Left lung (tissue), 4 donors: ENCODE measurements at regions not wholly inside any gene's neighbourhood (a gene's known extent, or its start where the extent isn't known, plus 50 kb on each side); places are given as distances from the start of the nearest gene placed in this dataset.

Experiments used
- ATAC-seq: fragments of 200-7000 bp; cut with Tn5 transposase; one replicate; pipeline ENCODE4 v1.9.1; 2020; ENCODE audit warnings: moderate library complexity
- DNase-seq, 4 donors: peaks; one replicate each; pipeline ENCODE4 v3.0.0-alpha.2; 2013 to 2020
- H3K27ac ChIP-seq, 2 donors: fragments of 200-600 bp; sonication (generic) in 1 of 2; one replicate each; pipeline versions ENCODE4 v1.5.0 to v1.8.0; 2020 to 2021
- H3K27me3 ChIP-seq, 2 donors: fragments of 200-600 bp; sonication (generic) in 1 of 2; one replicate each; pipeline versions ENCODE4 v1.5.0 to v1.8.0; 2020 to 2021
- H3K36me3 ChIP-seq, 2 donors: fragments of 200-600 bp; sonication (generic) in 1 of 2; one replicate each; pipeline versions ENCODE4 v1.5.0 to v1.8.0; 2020 to 2021
- H3K4me1 ChIP-seq, 2 donors: fragments of 200-600 bp; one replicate each; pipeline ENCODE4 v1.8.0; 2021
- H3K4me3 ChIP-seq, 2 donors: fragments of 200-600 bp; sonication (generic) in 1 of 2; one replicate each; pipeline versions ENCODE4 v1.5.0 to v1.8.0; 2020 to 2021; ENCODE audit warnings: mild to moderate bottlenecking in 1 of 2
- H3K9me3 ChIP-seq, 2 donors: fragments of 200-600 bp; sonication (generic) in 1 of 2; one replicate each; pipeline versions ENCODE4 v1.5.0 to v1.8.0; 2020 to 2021
- CTCF ChIP-seq, 2 donors: fragments of 200-600 bp; sonication (generic) in 1 of 2; IDR thresholded peaks; one replicate each; pipeline versions ENCODE4 v1.5.0 to v1.8.0; 2021; ENCODE audit warnings: antibody characterized with exemption in 2 of 2
- intact Hi-C, 2 donors: fragments of 100-400 bp; cut with DNase I; formaldehyde crosslinking; loops; one replicate each; pipeline versions ENCODE4 v1.11.2 to v1.14.2; 2022
- donor health status: DM: no; HTN: yes; CAD: no.
- donor health status: DM: no; HTN: no; CAD: no.

DNA sequence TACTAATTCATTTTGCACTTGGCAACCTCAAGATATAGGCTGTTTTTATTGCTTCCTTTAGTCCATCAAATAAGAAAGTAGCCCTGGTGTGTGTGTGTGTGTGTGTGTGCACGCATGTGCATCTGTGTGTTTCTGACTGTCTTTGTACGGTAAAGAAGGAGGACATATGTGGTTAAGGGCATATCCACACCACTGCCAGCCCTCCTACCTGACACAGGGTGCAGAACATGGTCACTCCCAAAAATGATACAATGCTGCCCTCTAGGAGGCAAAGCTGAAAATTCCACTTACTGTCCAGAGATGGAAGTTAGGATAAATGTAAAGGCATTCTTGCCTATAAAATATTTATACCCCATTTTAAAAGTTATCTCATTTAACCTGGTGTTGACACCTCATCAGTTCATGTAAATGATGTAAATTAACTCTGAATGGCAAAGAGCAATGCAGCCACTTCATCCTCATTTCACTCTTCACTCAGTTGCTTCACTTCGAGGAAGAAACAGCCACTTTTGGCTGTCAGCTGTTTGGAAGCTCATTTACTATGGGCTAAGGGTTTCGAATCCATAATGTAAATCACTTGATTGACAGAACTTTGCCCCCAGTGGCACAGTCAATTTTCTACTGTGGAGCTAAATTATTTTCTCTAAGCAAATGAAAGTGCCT is 83.1 kb upstream of the MTNR1B start:
- peak; percentile 41 to 54 for TF ChIP-seq CTCF (IDR thresholded peaks at IDR 0.05)
- no peak overlapping the region for H3K4me3 ChIP-seq
- no peaks in the 10 kb centered on the region for H3K27me3 ChIP-seq
- H3K36me3 ChIP-seq = no peaks in the 10 kb centered on the region
- no peaks in the 10 kb centered on the region for H3K4me1 ChIP-seq
- intact Hi-C loops = no loop called here
- ATAC-seq = peak; percentile 92
- DNase-seq = peak in 2 of 4 donors; percentile 57 to 75
- H3K27ac ChIP-seq = no peak overlapping the region
- no peaks in the 10 kb centered on the region for H3K9me3 ChIP-seq

GRCh38 chr11:92888696-92889095 is 80.8 kb upstream of the MTNR1B start:
- Histone ChIP-seq H3K4me1 (no peaks in the 10 kb centered on the region), H3K4me3 (no peak overlapping the region), H3K27me3 (no peaks in the 10 kb centered on the region), H3K27ac (no peak overlapping the region), H3K36me3 (no peaks in the 10 kb centered on the region), H3K9me3 (no peaks in the 10 kb centered on the region)
- TF ChIP-seq CTCF (IDR thresholded peaks at IDR 0.05) = no peak
- intact Hi-C loops = no loop called here
- no peak for ATAC-seq
- no peak for DNase-seq

GRCh38 chr11:92890846-92891245 is 78.6 kb upstream of the MTNR1B start:
- Histone ChIP-seq H3K36me3 (no peaks in the 10 kb centered on the region), H3K27ac (no peak overlapping the region), H3K4me3 (no peak overlapping the region), H3K27me3 (no peaks in the 10 kb centered on the region), H3K9me3 (no peaks in the 10 kb centered on the region), H3K4me1 (no peaks in the 10 kb centered on the region)
- intact Hi-C loops = no loop called here
- no peak for TF ChIP-seq CTCF (IDR thresholded peaks at IDR 0.05)
- DNase-seq (peak in 2 of 4 donors; percentile 32 to 34), ATAC-seq (no peak)

DNA sequence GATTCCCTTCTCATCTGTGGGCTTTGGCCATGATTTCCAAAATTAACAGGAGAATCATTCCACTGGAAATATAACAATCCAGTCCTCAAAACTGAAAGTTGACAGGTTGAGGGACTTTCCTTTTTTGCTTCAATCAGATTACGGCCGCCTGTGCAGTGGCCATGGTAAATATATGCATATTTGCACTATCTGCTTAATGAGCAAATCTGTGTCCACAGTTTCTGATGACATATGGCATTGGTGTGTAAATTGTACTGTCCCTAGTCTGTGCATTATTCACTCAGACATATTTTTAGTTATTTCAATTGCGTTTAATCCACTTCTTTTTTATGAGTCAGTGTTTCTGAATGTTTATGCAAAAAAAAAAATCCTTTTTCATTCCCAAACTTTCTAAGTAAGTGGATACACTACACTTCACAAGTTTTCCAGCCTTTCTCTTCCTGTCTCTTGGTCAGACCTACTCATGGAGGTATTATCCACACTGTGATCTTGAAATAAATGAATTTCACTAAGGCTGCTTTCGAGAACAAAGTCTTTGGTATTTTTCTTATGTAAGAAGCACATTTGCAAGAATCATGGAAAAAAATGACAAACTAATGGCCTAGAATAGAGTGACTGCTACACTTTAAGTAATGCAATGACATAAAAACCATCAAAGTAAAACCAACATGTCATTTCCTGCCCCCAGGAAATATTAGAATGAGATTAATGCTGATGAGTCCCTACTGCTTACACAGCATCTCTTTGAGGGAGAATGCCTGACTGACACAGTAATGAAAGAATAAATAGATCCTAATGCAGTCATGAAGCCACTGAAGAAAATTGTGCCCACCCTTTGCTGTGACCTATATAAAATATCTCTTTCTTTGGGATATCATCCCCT is 76.4 kb upstream of the MTNR1B start:
- Histone ChIP-seq H3K36me3 (no peaks in the 10 kb centered on the region), H3K27ac (no peak overlapping the region), H3K4me3 (no peak overlapping the region), H3K27me3 (no peaks in the 10 kb centered on the region), H3K9me3 (no peaks in the 10 kb centered on the region), H3K4me1 (no peaks in the 10 kb centered on the region)
- DNase-seq (no peak), ATAC-seq (no peak)
- intact Hi-C loops = no loop called here
- no peak for TF ChIP-seq CTCF (IDR thresholded peaks at IDR 0.05)

DNA sequence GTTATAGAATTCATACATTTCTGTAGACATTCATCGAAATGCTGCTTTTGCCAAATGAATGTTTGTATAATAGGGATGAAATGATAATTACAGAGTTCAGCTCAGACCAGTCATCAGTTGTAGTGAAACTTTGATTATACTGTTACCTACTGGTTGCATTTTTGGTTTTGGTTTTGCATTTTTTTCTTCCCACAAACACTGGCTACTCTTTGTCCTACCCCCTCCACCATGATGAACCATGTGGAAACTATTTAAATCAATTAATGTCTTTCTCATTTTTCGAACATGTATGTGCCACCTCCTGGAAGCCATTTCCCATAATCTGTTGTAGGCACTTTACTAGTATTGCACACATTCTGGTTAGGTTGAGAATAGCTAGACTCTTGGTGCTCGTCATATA is 75.3 kb upstream of the MTNR1B start:
- intact Hi-C loops = no loop called here
- ATAC-seq (no peak), DNase-seq (no peak)
- H3K4me3 ChIP-seq = no peak overlapping the region
- H3K27ac ChIP-seq = no peak overlapping the region
- H3K9me3 ChIP-seq = no peaks in the 10 kb centered on the region
- no peaks in the 10 kb centered on the region for H3K27me3 ChIP-seq
- H3K4me1 ChIP-seq = no peaks in the 10 kb centered on the region
- no peak for TF ChIP-seq CTCF (IDR thresholded peaks at IDR 0.05)
- H3K36me3 ChIP-seq = no peaks in the 10 kb centered on the region
